GM12872 (cell line): ENCODE measurements at regions not wholly inside any gene's neighbourhood (a gene's known extent, or its start where the extent isn't known, plus 50 kb on each side); places are given as distances from the start of the nearest gene placed in this dataset.

Experiments
- CTCF ChIP-seq: IDR thresholded peaks from 3 replicates; pipeline ENCODE4 v1.5.1; 2011; ENCODE audit warnings: low read depth, mild to moderate bottlenecking, low read length, moderate library complexity; ENCODE audit not compliant: insufficient read depth

GRCh38 chr17:72396121-72396520 is 275.3 kb downstream of the SOX9 start:
- TF ChIP-seq CTCF, result no peak

GRCh38 chr17:72397223-72397667 is 276.4 kb downstream of the SOX9 start:
- TF ChIP-seq CTCF, result no peak

- TF ChIP-seq CTCF, result no peak
Measured at GRCh38 chr17:72397687-72398086, 276.9 kb downstream of the SOX9 start.

- no peak for TF ChIP-seq CTCF
Measured at GRCh38 chr17:72399023-72399607, 278.3 kb downstream of the SOX9 start.

- no peak for TF ChIP-seq CTCF
Measured at GRCh38 chr17:72399608-72400487, 279.0 kb downstream of the SOX9 start.

- no peak for TF ChIP-seq CTCF
Measured at GRCh38 chr17:72400488-72400827, 279.6 kb downstream of the SOX9 start.

- no peak for TF ChIP-seq CTCF
Measured at GRCh38 chr17:72400863-72401262, 280.0 kb downstream of the SOX9 start.
